ENCODE measurements at regions not wholly inside any gene's neighbourhood (a gene's known extent, or its start where the extent isn't known, plus 50 kb on each side); places are given as distances from the start of the nearest gene placed in this dataset.

GRCh38 chr10:53534428-53534827 lies 761.8 kb upstream of the MBL2 start (continued):
- no peak for TF ChIP-seq CTCF (IDR thresholded peaks at IDR 0.05 in 2 of 3, conservative IDR thresholded peaks at IDR 0.05 in 1 of 3; ENCODE audit: borderline replicate concordance in 1 of 3, insufficient read depth in 1 of 3, low read depth in 2 of 3, low read length in 2 of 3)
- TF ChIP-seq EZH2phosphoT487 (IDR thresholded peaks at IDR 0.05; ENCODE audit: borderline replicate concordance) = no peak

- ChIA-PET CTCF (no interaction called here), POLR2A (no interaction called here), RAD21 (ENCODE audit: low non-redundant PET in 1 of 2, low total read pairs in 2 of 2, uncharacterized antibody in 2 of 2, unreplicated experiment in 2 of 2) (no interaction called here)
- no peak for ATAC-seq
- intact Hi-C loops (cut with micrococcal nuclease) = no loop called here
- DNase-seq (ENCODE audit: low read depth, low spot score) = no peak
- Histone ChIP-seq H3K4me3 (replicated peaks in 1 of 2; ENCODE audit: low read depth in 1 of 2, low read length in 2 of 2) (no peak overlapping the region), H3K9me2 (ENCODE audit: insufficient read depth) (no peaks in the 10 kb centered on the region), H3K27ac (ENCODE audit: low read depth, low read length) (no peak overlapping the region), H3K9ac (ENCODE audit: low read length) (no peak overlapping the region), H3K36me3 (ENCODE audit: control insufficient read depth in 1 of 2, insufficient read depth in 2 of 2, low read length in 2 of 2) (no peaks in the 10 kb centered on the region), H3K9me3 (ENCODE audit: control insufficient read depth in 1 of 2, insufficient read depth in 1 of 2, low read depth in 1 of 2, low read length in 2 of 2) (peaks cover 0 to 4% of the 10 kb centered on the region in 2 experiments; a peak in 2 of 4 replicates), H2AFZ (ENCODE audit: low read depth, low read length, poor library complexity, severe bottlenecking) (no peak overlapping the region), H4K20me1 (ENCODE audit: insufficient read depth) (no peaks in the 10 kb centered on the region), H3K27me3 (ENCODE audit: insufficient read depth, low read length) (no peaks in the 10 kb centered on the region), H3K79me2 (ENCODE audit: insufficient read depth, low read length) (no peaks in the 10 kb centered on the region), H3K4me1 (ENCODE audit: control insufficient read depth in 1 of 2, insufficient read depth in 2 of 2, low read length in 2 of 2) (no peaks in the 10 kb centered on the region), H3K4me2 (ENCODE audit: low read length) (no peak overlapping the region)
- BruUV-seq (replicated peaks) = no TSS peak
- TF ChIP-seq SIN3A (IDR thresholded peaks at IDR 0.05; ENCODE audit: low read depth) (no peak), MAX (IDR thresholded peaks at IDR 0.05) (no peak), ZFX (IDR thresholded peaks at IDR 0.05) (no peak), ELF1 (IDR thresholded peaks at IDR 0.05; ENCODE audit: borderline replicate concordance, low read depth) (no peak)
Measured at GRCh38 chr10:53528974-53529373, 756.4 kb upstream of the MBL2 start.

- Histone ChIP-seq H3K27ac (ENCODE audit: low read depth, low read length) (no peak overlapping the region), H3K4me1 (ENCODE audit: control insufficient read depth in 1 of 2, insufficient read depth in 2 of 2, low read length in 2 of 2) (no peaks in the 10 kb centered on the region), H2AFZ (ENCODE audit: low read depth, low read length, poor library complexity, severe bottlenecking) (no peak overlapping the region), H3K9me2 (ENCODE audit: insufficient read depth) (no peaks in the 10 kb centered on the region), H3K27me3 (ENCODE audit: insufficient read depth, low read length) (no peaks in the 10 kb centered on the region), H3K4me3 (replicated peaks in 1 of 2; ENCODE audit: low read depth in 1 of 2, low read length in 2 of 2) (no peak overlapping the region), H3K9me3 (ENCODE audit: control insufficient read depth in 1 of 2, insufficient read depth in 1 of 2, low read depth in 1 of 2, low read length in 2 of 2) (peaks cover 3 to 14% of the 10 kb centered on the region in 2 experiments; a peak in 2 of 4 replicates), H4K20me1 (ENCODE audit: insufficient read depth) (no peaks in the 10 kb centered on the region), H3K36me3 (ENCODE audit: control insufficient read depth in 1 of 2, insufficient read depth in 2 of 2, low read length in 2 of 2) (no peaks in the 10 kb centered on the region), H3K4me2 (ENCODE audit: low read length) (no peak overlapping the region), H3K79me2 (ENCODE audit: insufficient read depth, low read length) (no peaks in the 10 kb centered on the region), H3K9ac (ENCODE audit: low read length) (no peak overlapping the region)
- CTCF ChIA-PET = no interaction called here
- POLR2A ChIA-PET = no interaction called here
- no TSS peak for BruUV-seq (replicated peaks)
- RAD21 ChIA-PET (ENCODE audit: low non-redundant PET in 1 of 2, low total read pairs in 2 of 2, uncharacterized antibody in 2 of 2, unreplicated experiment in 2 of 2) = no interaction called here
- intact Hi-C loops (cut with micrococcal nuclease) = no loop called here
- no peak for ATAC-seq
- no peak for DNase-seq (ENCODE audit: low read depth, low spot score)
- TF ChIP-seq RAD21 (IDR thresholded peaks at IDR 0.05; ENCODE audit: low read depth) (no peak), EGR1 (IDR thresholded peaks at IDR 0.05; ENCODE audit: low read depth) (no peak), EZH2 (IDR thresholded peaks at IDR 0.05) (no peak), YY1 (IDR thresholded peaks at IDR 0.05; ENCODE audit: extremely low read depth, insufficient replicate concordance, low read depth, low read length) (no peak), ZFX (IDR thresholded peaks at IDR 0.05) (no peak), TCF7L2 (IDR thresholded peaks at IDR 0.05; ENCODE audit: borderline replicate concordance, extremely low read depth, insufficient read depth, insufficient read length) (no peak), REST (IDR thresholded peaks at IDR 0.05; ENCODE audit: low read depth) (no peak), JUND (IDR thresholded peaks at IDR 0.05) (no peak), EZH2phosphoT487 (IDR thresholded peaks at IDR 0.05; ENCODE audit: borderline replicate concordance) (no peak), CBX3 (IDR thresholded peaks at IDR 0.05; ENCODE audit: low read depth) (no peak), SP1 (IDR thresholded peaks at IDR 0.05; ENCODE audit: low read depth) (no peak)
Measured at GRCh38 chr10:53521046-53521445, 748.5 kb upstream of the MBL2 start.
